ENCODE measurements at regions not wholly inside any gene's neighbourhood (a gene's known extent, or its start where the extent isn't known, plus 50 kb on each side); places are given as distances from the start of the nearest gene placed in this dataset.

DNA sequence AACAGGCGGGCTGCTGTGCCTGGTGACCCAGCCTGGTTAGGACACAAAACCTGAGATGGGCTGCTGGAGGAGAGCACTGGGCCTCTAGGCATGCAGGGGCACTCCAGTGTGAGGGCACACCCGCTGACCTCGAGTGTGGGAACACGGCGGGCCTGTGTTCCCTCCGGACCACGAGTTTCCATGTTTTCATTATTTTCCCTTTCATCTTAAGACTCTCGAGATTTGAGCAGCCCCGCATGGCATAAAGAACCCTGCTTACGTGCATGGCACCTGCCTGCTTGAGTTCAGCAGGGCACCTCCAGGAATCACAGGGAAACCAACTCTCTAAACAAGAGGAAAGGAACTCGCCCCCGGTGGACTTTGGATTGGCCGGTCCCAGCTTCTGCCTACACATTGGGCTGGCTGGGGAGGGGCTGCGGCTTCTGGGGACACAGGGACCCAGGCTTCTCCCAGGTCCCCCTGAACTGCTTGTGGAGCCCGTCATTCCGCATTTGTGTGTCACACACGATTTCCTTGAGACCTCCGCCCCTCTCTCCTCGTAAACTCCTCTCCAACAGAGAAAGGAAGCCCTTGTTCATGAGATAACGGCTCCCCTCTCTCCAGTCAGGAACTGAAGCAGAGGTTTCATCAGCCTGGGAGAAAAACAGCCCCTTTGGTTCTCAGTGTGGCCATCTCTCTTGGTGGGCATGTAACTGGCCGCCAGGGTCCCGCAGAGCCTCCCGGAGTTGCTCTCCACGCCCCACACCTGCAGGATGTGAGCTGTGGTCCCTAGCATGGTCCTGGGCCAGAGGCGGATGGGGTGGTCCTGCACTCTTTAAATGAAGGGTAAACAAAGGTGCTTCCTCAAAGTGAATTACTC lies 181.8 kb downstream of the TTLL2 start:
- no peak for TF ChIP-seq RFX1 (IDR thresholded peaks at IDR 0.05)
- TF ChIP-seq PHF21A (CRISPR knock-in tag; IDR thresholded peaks at IDR 0.05) = peak; percentile 84
- TF ChIP-seq PAX8 (CRISPR knock-in tag; IDR thresholded peaks at IDR 0.05; ENCODE audit: borderline replicate concordance) = no peak
- no peak for TF ChIP-seq BCLAF1 (IDR thresholded peaks at IDR 0.05)
- TF ChIP-seq ATF3 (CRISPR knock-in tag; IDR thresholded peaks at IDR 0.05) = no peak
- TF ChIP-seq MLLT10 (CRISPR knock-in tag; IDR thresholded peaks at IDR 0.05) = no peak
- TF ChIP-seq BHLHE40 (IDR thresholded peaks at IDR 0.05; ENCODE audit: low read length) = no peak
- no peak for TF ChIP-seq ZSCAN5A (CRISPR knock-in tag; IDR thresholded peaks at IDR 0.05; ENCODE audit: borderline replicate concordance)
- no peak for TF ChIP-seq TBP (CRISPR knock-in tag; IDR thresholded peaks at IDR 0.05)
- no peak for TF ChIP-seq RAD21 (CRISPR knock-in tag; IDR thresholded peaks at IDR 0.05)
- no peak for TF ChIP-seq BRCA1 (CRISPR knock-in tag; IDR thresholded peaks at IDR 0.05)
- TF ChIP-seq U2AF2 (IDR thresholded peaks at IDR 0.05; ENCODE audit: low read depth, low read length) = no peak
- no peak for TF ChIP-seq NPAS2 (CRISPR knock-in tag; IDR thresholded peaks at IDR 0.05; ENCODE audit: borderline replicate concordance)
